ENCODE measurements at regions not wholly inside any gene's neighbourhood (a gene's known extent, or its start where the extent isn't known, plus 50 kb on each side); places are given as distances from the start of the nearest gene placed in this dataset.

DNA sequence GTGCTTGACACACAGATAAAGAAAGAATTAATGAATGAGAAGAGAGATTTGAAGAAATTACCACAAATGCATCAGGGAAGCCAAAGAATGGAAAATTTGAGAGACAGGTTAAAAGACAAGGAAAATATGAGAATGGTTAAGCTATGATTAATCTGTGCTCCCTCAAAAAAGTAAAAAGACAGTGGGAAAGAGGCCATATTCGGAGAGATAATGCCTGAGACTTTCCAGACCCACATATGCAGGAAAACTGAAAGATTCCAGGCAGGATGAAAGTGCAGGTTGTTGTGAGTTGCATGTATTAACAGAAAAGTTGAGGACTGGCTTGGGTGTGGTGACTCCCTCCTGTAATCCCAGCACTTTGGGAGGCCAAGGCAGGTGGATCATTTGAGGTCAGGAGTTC is 302.3 kb downstream of the UACA start:
- H3K4me3 ChIP-seq = no peak overlapping the region
- H3K27me3 ChIP-seq = no peaks in the 10 kb centered on the region
- H3K27ac ChIP-seq = no peak overlapping the region
- H3K4me1 ChIP-seq (ENCODE audit: insufficient read depth) = no peaks in the 10 kb centered on the region
- no peak overlapping the region for H3K4me2 ChIP-seq
- H3K9me2 ChIP-seq (replicated peaks; ENCODE audit: insufficient read depth) = no peaks in the 10 kb centered on the region
- no peak for TF ChIP-seq EZH2 (IDR thresholded peaks at IDR 0.05; ENCODE audit: borderline replicate concordance)
- no peak for TF ChIP-seq EZH2phosphoT487 (IDR thresholded peaks at IDR 0.05; ENCODE audit: low read depth, severe bottlenecking, unreplicated experiment)
- TF ChIP-seq, protein P1, sequence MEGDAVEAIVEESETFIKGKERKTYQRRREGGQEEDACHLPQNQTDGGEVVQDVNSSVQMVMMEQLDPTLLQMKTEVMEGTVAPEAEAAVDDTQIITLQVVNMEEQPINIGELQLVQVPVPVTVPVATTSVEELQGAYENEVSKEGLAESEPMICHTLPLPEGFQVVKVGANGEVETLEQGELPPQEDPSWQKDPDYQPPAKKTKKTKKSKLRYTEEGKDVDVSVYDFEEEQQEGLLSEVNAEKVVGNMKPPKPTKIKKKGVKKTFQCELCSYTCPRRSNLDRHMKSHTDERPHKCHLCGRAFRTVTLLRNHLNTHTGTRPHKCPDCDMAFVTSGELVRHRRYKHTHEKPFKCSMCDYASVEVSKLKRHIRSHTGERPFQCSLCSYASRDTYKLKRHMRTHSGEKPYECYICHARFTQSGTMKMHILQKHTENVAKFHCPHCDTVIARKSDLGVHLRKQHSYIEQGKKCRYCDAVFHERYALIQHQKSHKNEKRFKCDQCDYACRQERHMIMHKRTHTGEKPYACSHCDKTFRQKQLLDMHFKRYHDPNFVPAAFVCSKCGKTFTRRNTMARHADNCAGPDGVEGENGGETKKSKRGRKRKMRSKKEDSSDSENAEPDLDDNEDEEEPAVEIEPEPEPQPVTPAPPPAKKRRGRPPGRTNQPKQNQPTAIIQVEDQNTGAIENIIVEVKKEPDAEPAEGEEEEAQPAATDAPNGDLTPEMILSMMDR (IDR thresholded peaks at IDR 0.05; ENCODE audit: poor library complexity) = no peak
- 54% methylated on average over 1 of the region's 1 CpG for WGBS (ENCODE audit: low lambda C conversion rate, missing lambda C conversion rate)
- no peaks in the 10 kb centered on the region for H3K79me2 ChIP-seq
- no peaks in the 10 kb centered on the region for H4K20me1 ChIP-seq (ENCODE audit: insufficient read depth, poor library complexity, severe bottlenecking)
- H3K36me3 ChIP-seq (replicated peaks; ENCODE audit: insufficient read depth, low read depth) = no peaks in the 10 kb centered on the region
- H2AFZ ChIP-seq = no peak overlapping the region
- no peak for DNase-seq (ENCODE audit: low spot score)
- no peaks in the 10 kb centered on the region for H3K9me3 ChIP-seq (ENCODE audit: low read depth)

DNA sequence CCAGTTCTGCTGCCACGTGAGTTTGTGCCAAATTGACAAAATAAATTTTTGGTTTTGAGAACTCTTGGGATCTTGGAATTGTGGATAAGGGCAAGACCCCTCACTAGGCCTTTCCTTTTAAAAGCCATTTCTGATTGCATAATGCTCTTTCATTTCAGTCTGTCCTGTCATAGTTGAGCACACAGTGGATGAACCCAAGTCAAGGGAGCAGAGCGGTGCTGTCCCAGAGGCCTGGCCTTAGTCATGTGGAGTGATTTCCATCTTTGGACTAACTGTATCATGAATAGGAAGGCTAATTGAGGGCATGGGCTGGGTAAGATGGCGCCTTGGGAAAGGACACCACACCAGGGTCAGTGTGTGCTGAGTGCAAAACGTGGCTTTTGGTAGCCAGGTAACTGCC is 304.0 kb downstream of the UACA start:
- WGBS (ENCODE audit: low lambda C conversion rate, missing lambda C conversion rate) = 98% methylated on average over 4 of the region's 4 CpGs

DNA sequence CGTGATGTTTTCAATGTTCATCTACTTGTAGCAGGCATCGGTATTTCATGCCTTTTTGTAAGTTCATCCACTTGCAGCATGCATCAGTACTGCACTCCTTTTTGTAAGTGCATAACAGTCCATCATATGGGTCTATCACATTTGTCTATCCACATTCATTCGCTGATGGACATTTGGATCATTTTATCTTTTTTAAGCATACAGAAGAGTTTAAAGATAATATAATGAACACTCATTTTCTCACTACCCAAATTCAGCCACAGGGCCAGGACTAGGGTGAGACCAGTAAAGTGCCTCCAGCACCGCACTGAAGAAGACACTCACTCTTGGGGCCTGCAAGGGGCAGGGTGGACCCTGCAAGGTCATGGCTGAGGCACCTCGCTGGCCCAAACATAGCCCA is 309.6 kb downstream of the UACA start:
- DNase-seq (ENCODE audit: low spot score) = no peak
- H3K79me2 ChIP-seq = no peaks in the 10 kb centered on the region
- H3K27me3 ChIP-seq = no peaks in the 10 kb centered on the region
- no peak overlapping the region for H3K4me2 ChIP-seq
- no peak overlapping the region for H2AFZ ChIP-seq
- no peak overlapping the region for H3K4me3 ChIP-seq
- H3K9me2 ChIP-seq (replicated peaks; ENCODE audit: insufficient read depth) = no peaks in the 10 kb centered on the region
- H4K20me1 ChIP-seq (ENCODE audit: insufficient read depth, poor library complexity, severe bottlenecking) = no peaks in the 10 kb centered on the region
- H3K4me1 ChIP-seq (ENCODE audit: insufficient read depth) = no peaks in the 10 kb centered on the region
- H3K27ac ChIP-seq = no peak overlapping the region
- 82% methylated on average over 5 of the region's 5 CpGs for WGBS (ENCODE audit: low lambda C conversion rate, missing lambda C conversion rate)
- no peaks in the 10 kb centered on the region for H3K36me3 ChIP-seq (replicated peaks; ENCODE audit: insufficient read depth, low read depth)
- no peak for TF ChIP-seq EZH2 (IDR thresholded peaks at IDR 0.05; ENCODE audit: borderline replicate concordance)
- TF ChIP-seq, protein P1 (IDR thresholded peaks at IDR 0.05; ENCODE audit: poor library complexity) = no peak
- TF ChIP-seq EZH2phosphoT487 (IDR thresholded peaks at IDR 0.05; ENCODE audit: low read depth, severe bottlenecking, unreplicated experiment) = no peak
- no peaks in the 10 kb centered on the region for H3K9me3 ChIP-seq (ENCODE audit: low read depth)

More for the DNA sequence above, 304.0 kb downstream of the UACA start:
- TF ChIP-seq, protein P1 (IDR thresholded peaks at IDR 0.05; ENCODE audit: poor library complexity) = no peak
- TF ChIP-seq EZH2phosphoT487 (IDR thresholded peaks at IDR 0.05; ENCODE audit: low read depth, severe bottlenecking, unreplicated experiment) (no peak), EZH2 (IDR thresholded peaks at IDR 0.05; ENCODE audit: borderline replicate concordance) (no peak)
- H3K4me3 ChIP-seq = no peak overlapping the region
- H3K36me3 ChIP-seq (replicated peaks; ENCODE audit: insufficient read depth, low read depth) = no peaks in the 10 kb centered on the region
- H3K4me2 ChIP-seq = no peak overlapping the region
- no peaks in the 10 kb centered on the region for H3K9me3 ChIP-seq (ENCODE audit: low read depth)
- no peaks in the 10 kb centered on the region for H3K79me2 ChIP-seq
- H2AFZ ChIP-seq = no peak overlapping the region
- no peaks in the 10 kb centered on the region for H4K20me1 ChIP-seq (ENCODE audit: insufficient read depth, poor library complexity, severe bottlenecking)
- no peak for DNase-seq (ENCODE audit: low spot score)
- H3K27ac ChIP-seq = no peak overlapping the region
- no peaks in the 10 kb centered on the region for H3K4me1 ChIP-seq (ENCODE audit: insufficient read depth)
- no peaks in the 10 kb centered on the region for H3K27me3 ChIP-seq
- H3K9me2 ChIP-seq (replicated peaks; ENCODE audit: insufficient read depth) = no peaks in the 10 kb centered on the region

DNA sequence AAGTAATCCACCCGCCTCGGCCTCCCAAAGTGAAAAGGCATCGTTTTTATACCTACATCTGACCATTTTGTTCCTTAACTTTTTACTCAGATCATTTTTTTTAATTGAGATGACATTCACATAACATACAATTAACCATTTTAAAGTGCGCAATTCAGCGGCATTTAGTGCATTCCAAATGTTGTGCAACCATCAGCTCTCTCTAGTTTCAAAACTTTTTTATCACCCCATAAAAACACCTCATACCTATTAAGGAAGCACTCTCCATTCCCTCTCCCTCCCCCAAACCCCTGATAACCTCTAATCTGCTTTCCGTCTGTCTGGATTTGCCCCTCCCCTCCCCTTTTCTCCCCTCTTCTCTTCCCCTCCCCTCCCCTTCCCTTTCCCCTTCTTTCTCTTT is 310.1 kb downstream of the UACA start:
- no peaks in the 10 kb centered on the region for H3K9me2 ChIP-seq (replicated peaks; ENCODE audit: insufficient read depth)
- no peaks in the 10 kb centered on the region for H3K9me3 ChIP-seq (ENCODE audit: low read depth)
- DNase-seq (ENCODE audit: low spot score) = no peak
- no peak overlapping the region for H3K27ac ChIP-seq
- no peak overlapping the region for H2AFZ ChIP-seq
- H3K4me1 ChIP-seq (ENCODE audit: insufficient read depth) = no peaks in the 10 kb centered on the region
- no peaks in the 10 kb centered on the region for H4K20me1 ChIP-seq (ENCODE audit: insufficient read depth, poor library complexity, severe bottlenecking)
- H3K4me3 ChIP-seq = no peak overlapping the region
- H3K36me3 ChIP-seq (replicated peaks; ENCODE audit: insufficient read depth, low read depth) = no peaks in the 10 kb centered on the region
- no peaks in the 10 kb centered on the region for H3K27me3 ChIP-seq
- no peak overlapping the region for H3K4me2 ChIP-seq
- WGBS (ENCODE audit: low lambda C conversion rate, missing lambda C conversion rate) = 73% methylated on average over 5 of the region's 6 CpGs
- TF ChIP-seq, protein P1 (IDR thresholded peaks at IDR 0.05; ENCODE audit: poor library complexity) = no peak
- TF ChIP-seq EZH2phosphoT487 (IDR thresholded peaks at IDR 0.05; ENCODE audit: low read depth, severe bottlenecking, unreplicated experiment) (no peak), EZH2 (IDR thresholded peaks at IDR 0.05; ENCODE audit: borderline replicate concordance) (no peak)
- no peaks in the 10 kb centered on the region for H3K79me2 ChIP-seq

All from hepatocyte (in vitro differentiated cells).